AG04450 (cell line): ENCODE measurements at regions not wholly inside any gene's neighbourhood (a gene's known extent, or its start where the extent isn't known, plus 50 kb on each side); places are given as distances from the start of the nearest gene placed in this dataset.

Source experiments
- CTCF ChIA-PET: fragments of 300-600, 350-600 bp; formaldehyde crosslinking; extraction: SDS; loops from one replicate; lab custom pipeline; 2022; ENCODE audit warnings: antibody characterized with exemption, inconsistent platforms; lab: Charles Lee
- POLR2A ChIA-PET: fragments of 350-600 bp; formaldehyde crosslinking; extraction: SDS; loops from one replicate; lab custom pipeline; 2021; ENCODE audit warnings: antibody characterized with exemption, inconsistent platforms; lab: Yijun Ruan, JAX
- DNase-seq: peaks from one replicate; pipeline ENCODE4 v3.0.0-alpha.2; 2011; ENCODE audit warnings: low read depth, low spot score
- H3K27ac ChIP-seq: one replicate; pipeline ENCODE4 v1.5.1; 2012; ENCODE audit warnings: low read depth, low read length, control low read depth
- H3K27me3 ChIP-seq: one replicate; pipeline ENCODE4 v1.6.0; 2012; ENCODE audit warnings: low read length; ENCODE audit not compliant: control insufficient read depth, insufficient read depth
- H3K4me3 ChIP-seq: 2 replicates; pipeline ENCODE4 v1.5.1; 2011; ENCODE audit warnings: mild to moderate bottlenecking, low read depth, low read length, control low read depth
- H3K9me3 ChIP-seq: 2 replicates; pipeline ENCODE4 v1.5.1; 2012; ENCODE audit warnings: low read length; ENCODE audit not compliant: control insufficient read depth, insufficient read depth
- CTCF ChIP-seq: IDR thresholded peaks from 2 replicates; pipeline ENCODE4 v1.5.1; 2011; ENCODE audit warnings: low read depth, low read length, control low read depth, inconsistent platforms

- Histone ChIP-seq H3K4me3 (no peak overlapping the region), H3K27me3 (no peaks in the 10 kb centered on the region), H3K9me3 (no peaks in the 10 kb centered on the region), H3K27ac (no peak overlapping the region)
- CTCF ChIA-PET: interaction anchor here (0.9 kb wide), 1 partner anchor 361 kb away, joined by 3 read pairs; no protein-coding TSS in a partner anchor
- POLR2A ChIA-PET: no interaction called here
- TF ChIP-seq CTCF: no peak
- DNase-seq: no peak
Observed at GRCh38 chr11:106517426-106517825, 440.0 kb downstream of the AASDHPPT start.

- ChIA-PET CTCF (no interaction called here), POLR2A (no interaction called here)
- Histone ChIP-seq H3K27ac (no peak overlapping the region), H3K9me3 (no peaks in the 10 kb centered on the region), H3K27me3 (no peaks in the 10 kb centered on the region), H3K4me3 (no peak overlapping the region)
- no peak for DNase-seq
- TF ChIP-seq CTCF: no peak
Observed at GRCh38 chr11:106520146-106520912, 442.9 kb downstream of the AASDHPPT start.

- no peak for TF ChIP-seq CTCF
- no peak for DNase-seq
- no peak overlapping the region for H3K4me3 ChIP-seq
- H3K9me3 ChIP-seq: no peaks in the 10 kb centered on the region
- POLR2A ChIA-PET: no interaction called here
- H3K27ac ChIP-seq: no peak overlapping the region
- CTCF ChIA-PET: no interaction called here
- H3K27me3 ChIP-seq: no peaks in the 10 kb centered on the region
Observed at GRCh38 chr11:106520920-106521319, 443.5 kb downstream of the AASDHPPT start.

GRCh38 chr11:106523171-106523570, 445.7 kb downstream of the AASDHPPT start:
- H3K4me3 ChIP-seq: no peak overlapping the region
- POLR2A ChIA-PET: no interaction called here
- no peak for TF ChIP-seq CTCF
- CTCF ChIA-PET: no interaction called here
- H3K9me3 ChIP-seq: no peaks in the 10 kb centered on the region
- no peaks in the 10 kb centered on the region for H3K27me3 ChIP-seq
- H3K27ac ChIP-seq: no peak overlapping the region
- DNase-seq: no peak

- Histone ChIP-seq H3K27ac (no peak overlapping the region), H3K9me3 (no peaks in the 10 kb centered on the region), H3K4me3 (no peak overlapping the region), H3K27me3 (no peaks in the 10 kb centered on the region)
- DNase-seq: no peak
- ChIA-PET CTCF (interaction anchor here (1.0 kb wide), 1 partner anchor 20 kb away, joined by 3 read pairs; no protein-coding TSS in a partner anchor), POLR2A (no interaction called here)
- no peak for TF ChIP-seq CTCF
Observed at GRCh38 chr11:106523921-106524320, 446.5 kb downstream of the AASDHPPT start.
